Common myeloid progenitor, CD34-positive (primary cell): ENCODE measurements at regions not wholly inside any gene's neighbourhood (a gene's known extent, or its start where the extent isn't known, plus 50 kb on each side); places are given as distances from the start of the nearest gene placed in this dataset.
"Not testable (repeated sequence)": the region's sequence is repeated elsewhere in the genome, so short reads cannot be mapped to it uniquely, and the experiment has no call there.

Experiments
- CTCF ChIA-PET: fragments of 350-600 bp; sonication (Branson Sonifier 250); formaldehyde crosslinking; loops from one replicate; lab custom pipeline; 2021; ENCODE audit warnings: antibody characterized with exemption; lab: Charles Lee
- POLR2A ChIA-PET: fragments of 350-600 bp; sonication (Branson Sonifier 250); formaldehyde crosslinking; loops from one replicate; lab custom pipeline; 2021; ENCODE audit warnings: antibody characterized with exemption; lab: Charles Lee
- DNase-seq, 3 donors: peaks; one replicate each; pipeline versions ENCODE4 v3.0.0 to v3.0.0-alpha.2; 2013
- H3K27ac ChIP-seq, 2 experiments: 1 replicate in 1 of 2; 2 replicates in 1 of 2; pipeline ENCODE4 v1.7.0; 2013; ENCODE audit warnings: inconsistent platforms in 2 of 2, low read length in 2 of 2, mild to moderate bottlenecking in 2 of 2, low read depth in 1 of 2, moderate library complexity in 1 of 2; ENCODE audit not compliant: severe bottlenecking in 2 of 2, insufficient read depth in 1 of 2, poor library complexity in 1 of 2
- H3K27me3 ChIP-seq, 5 experiments: replicated peaks in 2 of 5; 1 replicate in 3 of 5; 2 replicates in 2 of 5; pipeline versions ENCODE4 v1.6.1 to v1.7.0; 2013; ENCODE audit warnings: low read length in 4 of 5, mild to moderate bottlenecking in 2 of 5, moderate library complexity in 2 of 5, inconsistent platforms in 1 of 5; ENCODE audit not compliant: insufficient read depth in 5 of 5, control insufficient read depth in 4 of 5
- H3K36me3 ChIP-seq, 4 experiments: 1 replicate in 2 of 4; 2 replicates in 2 of 4; pipeline versions ENCODE4 v1.6.1 to v1.7.0; 2013; ENCODE audit warnings: low read length in 3 of 4, control low read depth in 1 of 4, mild to moderate bottlenecking in 1 of 4; ENCODE audit not compliant: control insufficient read depth in 4 of 4, insufficient read depth in 4 of 4
- H3K4me1 ChIP-seq, 4 experiments: 1 replicate in 3 of 4; 2 replicates in 1 of 4; pipeline versions ENCODE4 v1.6.1 to v1.7.1; 2013; ENCODE audit warnings: low read length in 3 of 4, mild to moderate bottlenecking in 3 of 4, control low read depth in 1 of 4, inconsistent platforms in 1 of 4, moderate library complexity in 1 of 4; ENCODE audit not compliant: control insufficient read depth in 4 of 4, insufficient read depth in 4 of 4; ENCODE audit errors: control extremely low read depth in 1 of 4
- H3K4me3 ChIP-seq, 7 experiments: 1 replicate in 4 of 7; 2 replicates in 3 of 7; pipeline versions ENCODE4 v1.5.1 to v1.7.0; 2013; ENCODE audit warnings: mild to moderate bottlenecking in 7 of 7, low read length in 6 of 7, moderate library complexity in 6 of 7, inconsistent platforms in 2 of 7, low read depth in 2 of 7, control low read depth in 1 of 7; ENCODE audit not compliant: insufficient read depth in 4 of 7, control insufficient read depth in 1 of 7; ENCODE audit errors: extremely low read depth in 1 of 7
- H3K9me3 ChIP-seq, 5 experiments: 1 replicate in 4 of 5; 2 replicates in 1 of 5; pipeline versions ENCODE4 v1.6.1 to v1.7.1; 2013; ENCODE audit warnings: low read length in 4 of 5, mild to moderate bottlenecking in 2 of 5, inconsistent platforms in 1 of 5, low read depth in 1 of 5, moderate library complexity in 1 of 5; ENCODE audit not compliant: control insufficient read depth in 4 of 5, insufficient read depth in 2 of 5; ENCODE audit errors: control extremely low read depth in 1 of 5
- WGBS: methylation state at CpG from one replicate; pipeline ENCODE4 v1.1.5; 2013; ENCODE audit not compliant: insufficient coverage; 5-methylcytosine and 5-hydroxymethylcytosine counted together

- H3K36me3 ChIP-seq, H3K4me1 ChIP-seq, POLR2A ChIA-PET, H3K27ac ChIP-seq, CTCF ChIA-PET, H3K4me3 ChIP-seq, H3K27me3 ChIP-seq, DNase-seq, H3K9me3 ChIP-seq: not testable (repeated sequence)
- 100% methylated on average over 1 of the region's 1 CpG for WGBS
Observed at GRCh38 chr14:50030911-50031310, 85.5 kb downstream of the VCPKMT start.

- H3K9me3 ChIP-seq = no peaks in the 10 kb centered on the region
- H3K4me3 ChIP-seq = no peak overlapping the region
- no peaks in the 10 kb centered on the region for H3K36me3 ChIP-seq
- ChIA-PET POLR2A (no interaction called here), CTCF (no interaction called here)
- no peaks in the 10 kb centered on the region for H3K27me3 ChIP-seq
- no peak for DNase-seq
- H3K4me1 ChIP-seq = peaks cover 0 to 10% (median 0%) of the 10 kb centered on the region in 4 experiments
- WGBS = 94% methylated on average over 3 of the region's 4 CpGs
- no peak overlapping the region for H3K27ac ChIP-seq
Observed at GRCh38 chr14:50031602-50032313, 84.6 kb downstream of the VCPKMT start.

- H3K36me3 ChIP-seq, H3K4me1 ChIP-seq, DNase-seq, CTCF ChIA-PET, H3K4me3 ChIP-seq, H3K27me3 ChIP-seq, H3K9me3 ChIP-seq, H3K27ac ChIP-seq, POLR2A ChIA-PET: not testable (repeated sequence)
- WGBS = 96% methylated on average over 5 of the region's 8 CpGs
Observed at GRCh38 chr14:50032462-50033167, 83.8 kb downstream of the VCPKMT start.

DNA sequence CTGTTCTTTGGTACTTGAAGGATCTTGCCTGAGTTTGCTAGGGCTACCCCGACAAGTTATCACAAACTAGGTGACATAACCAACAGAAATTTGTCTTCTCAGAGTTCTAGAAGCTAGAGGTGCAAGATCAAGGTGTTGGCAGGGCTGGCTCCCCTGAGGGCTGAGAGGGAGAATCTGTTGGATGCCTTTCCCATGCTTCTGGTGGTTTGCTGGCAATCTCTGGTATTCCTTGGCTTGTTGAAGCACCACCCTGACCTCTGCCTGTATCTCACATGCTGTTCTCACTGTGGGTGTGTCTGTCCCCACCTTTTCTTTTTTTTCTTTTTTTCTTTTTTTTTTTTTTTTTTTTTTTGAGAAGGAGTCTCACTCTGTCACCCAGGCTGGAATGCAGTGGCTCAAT lies 81.2 kb downstream of the VCPKMT start:
- 83% methylated on average over 1 of the region's 1 CpG for WGBS
- DNase-seq = no peak
- H3K9me3 ChIP-seq = no peaks in the 10 kb centered on the region
- H3K36me3 ChIP-seq = no peaks in the 10 kb centered on the region
- no peak overlapping the region for H3K4me3 ChIP-seq
- H3K27me3 ChIP-seq = no peaks in the 10 kb centered on the region
- CTCF ChIA-PET = no interaction called here
- no peak overlapping the region for H3K27ac ChIP-seq
- POLR2A ChIA-PET = no interaction called here
- H3K4me1 ChIP-seq = peaks cover 0 to 28% (median 24%) of the 10 kb centered on the region in 4 experiments

- POLR2A ChIA-PET = no interaction called here
- peaks cover 5 to 35% (median 34%) of the 10 kb centered on the region in 4 experiments for H3K4me1 ChIP-seq
- CTCF ChIA-PET = interaction anchor here (0.7 to 3.6 kb wide), 6 partner anchors 11 to 173 kb away, joined by 3 to 14 read pairs (median 3); no protein-coding TSS in a partner anchor
- no peaks in the 10 kb centered on the region for H3K27me3 ChIP-seq
- no peak for DNase-seq
- H3K9me3 ChIP-seq = no peaks in the 10 kb centered on the region
- H3K36me3 ChIP-seq = no peaks in the 10 kb centered on the region
- WGBS = 100% methylated on average over 1 of the region's 3 CpGs
- no peak overlapping the region for H3K27ac ChIP-seq
- H3K4me3 ChIP-seq = no peak overlapping the region
Observed at GRCh38 chr14:50036211-50036610, 80.2 kb downstream of the VCPKMT start.

GRCh38 chr14:50036637-50037036 lies 79.7 kb downstream of the VCPKMT start:
- ChIA-PET POLR2A (no interaction called here), CTCF (interaction anchor here (0.7 to 3.6 kb wide), 5 partner anchors 11 to 174 kb away, joined by 3 to 14 read pairs (median 3); no protein-coding TSS in a partner anchor)
- H3K9me3 ChIP-seq = no peaks in the 10 kb centered on the region
- H3K4me1 ChIP-seq = peaks cover 5 to 38% (median 36%) of the 10 kb centered on the region in 4 experiments
- H3K4me3 ChIP-seq = no peak overlapping the region
- no peak overlapping the region for H3K27ac ChIP-seq
- H3K36me3 ChIP-seq = no peaks in the 10 kb centered on the region
- H3K27me3 ChIP-seq = no peaks in the 10 kb centered on the region
- WGBS = 97% methylated on average over 4 of the region's 4 CpGs
- no peak for DNase-seq

- Histone ChIP-seq H3K27ac (no peak overlapping the region), H3K4me3 (no peak overlapping the region), H3K36me3 (no peaks in the 10 kb centered on the region), H3K27me3 (no peaks in the 10 kb centered on the region), H3K9me3 (no peaks in the 10 kb centered on the region), H3K4me1 (peaks cover 5 to 38% (median 36%) of the 10 kb centered on the region in 4 experiments)
- no peak for DNase-seq
- ChIA-PET POLR2A (interaction anchor here (0.6 kb wide), 1 partner anchor 635 kb away, joined by 3 read pairs; no protein-coding TSS in a partner anchor), CTCF (interaction anchor here (0.6 to 3.6 kb wide), 8 partner anchors 21 to 500 kb away, joined by 3 to 14 read pairs (median 4); no protein-coding TSS in a partner anchor)
- WGBS = no CpG with 5 or more reads among the region's 2 CpGs
Observed at GRCh38 chr14:50037240-50037639, 79.1 kb downstream of the VCPKMT start.
